ENCODE measurements at regions not wholly inside any gene's neighbourhood (a gene's known extent, or its start where the extent isn't known, plus 50 kb on each side); places are given as distances from the start of the nearest gene placed in this dataset.
A peak's percentile ranks its signal among the peaks of the same experiment; 100 is the strongest.

- no peak for TF ChIP-seq ZNF274 (IDR thresholded peaks at IDR 0.05; ENCODE audit: low read depth, low read length)
- 0 out of 2 replicates have a peak, but pooled peaks have one; percentile 28 for TF ChIP-seq MAX (IDR thresholded peaks at IDR 0.05)
- no peak for TF ChIP-seq REST (IDR thresholded peaks at IDR 0.05; ENCODE audit: low read depth)
- TF ChIP-seq FOSL1 (IDR thresholded peaks at IDR 0.05; ENCODE audit: low read depth), result peak; percentile 79
- TF ChIP-seq RAD21 (IDR thresholded peaks at IDR 0.05; ENCODE audit: low read depth), result no peak
- peak; percentile 99 for TF ChIP-seq CEBPB (IDR thresholded peaks at IDR 0.05; ENCODE audit: low read depth)
- TF ChIP-seq ELF1 (IDR thresholded peaks at IDR 0.05; ENCODE audit: borderline replicate concordance, low read depth), result no peak
Observed at GRCh38 chr1:234683861-234684632, 74.1 kb upstream of the IRF2BP2 start (continued).

DNA sequence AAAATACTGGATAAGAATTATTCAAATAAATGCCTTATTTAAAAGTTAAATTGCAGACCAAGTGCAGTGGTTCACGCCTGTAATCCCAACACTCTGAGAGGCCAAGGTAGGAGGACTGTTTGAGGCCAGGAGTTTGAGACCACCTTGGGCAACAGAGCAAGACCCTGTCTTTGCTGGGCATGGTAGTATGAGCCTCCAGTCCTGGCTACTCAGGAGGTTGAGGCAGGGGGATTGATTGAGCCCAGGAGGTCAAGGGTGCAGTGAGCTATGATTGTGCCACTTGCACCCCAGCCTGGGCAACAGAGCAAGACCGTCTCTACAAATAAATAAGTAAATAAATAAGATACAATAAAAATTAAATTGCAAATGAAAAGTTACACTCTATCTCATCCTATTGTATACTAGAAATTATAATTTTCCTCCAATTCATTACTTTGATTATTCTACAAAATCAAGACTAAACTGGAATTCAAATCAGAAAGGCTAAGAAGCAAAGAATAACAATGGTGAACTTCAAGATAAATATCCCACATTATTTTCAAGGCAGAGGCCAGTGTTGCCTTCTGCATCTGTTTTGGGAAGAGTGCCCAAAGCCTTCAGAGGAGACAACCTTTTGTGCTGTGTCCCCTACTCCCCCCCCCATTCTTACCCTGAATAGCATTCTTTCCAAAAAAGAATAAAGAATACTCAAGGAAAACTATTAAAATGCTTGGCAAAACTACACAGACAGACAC, 73.3 kb upstream of the IRF2BP2 start:
- BruUV-seq (replicated peaks), result no TSS peak
- no peak for ATAC-seq
- RAD21 ChIA-PET (ENCODE audit: low non-redundant PET in 1 of 2, low total read pairs in 2 of 2, uncharacterized antibody in 2 of 2, unreplicated experiment in 2 of 2), result no interaction called here
- TF ChIP-seq CBX3 (IDR thresholded peaks at IDR 0.05; ENCODE audit: low read depth), result no peak
- Histone ChIP-seq H4K20me1 (ENCODE audit: insufficient read depth) (no peaks in the 10 kb centered on the region), H2AFZ (ENCODE audit: low read depth, low read length, poor library complexity, severe bottlenecking) (no peak overlapping the region), H3K27me3 (ENCODE audit: insufficient read depth, low read length) (no peaks in the 10 kb centered on the region), H3K9me3 (ENCODE audit: control insufficient read depth in 1 of 2, insufficient read depth in 1 of 2, low read depth in 1 of 2, low read length in 2 of 2) (no peaks in the 10 kb centered on the region; a peak in 1 of 4 replicates), H3K4me1 (ENCODE audit: control insufficient read depth in 1 of 2, insufficient read depth in 2 of 2, low read length in 2 of 2) (peaks cover 0 to 6% of the 10 kb centered on the region in 2 experiments; a peak in 2 of 4 replicates), H3K36me3 (ENCODE audit: control insufficient read depth in 1 of 2, insufficient read depth in 2 of 2, low read length in 2 of 2) (no peaks in the 10 kb centered on the region), H3K79me2 (ENCODE audit: insufficient read depth, low read length) (no peaks in the 10 kb centered on the region), H3K9me2 (ENCODE audit: insufficient read depth) (no peaks in the 10 kb centered on the region), H3K4me2 (ENCODE audit: low read length) (no peak overlapping the region), H3K9ac (ENCODE audit: low read length) (no peak overlapping the region), H3K4me3 (replicated peaks in 1 of 2; ENCODE audit: low read depth in 1 of 2, low read length in 2 of 2) (no peak overlapping the region), H3K27ac (ENCODE audit: low read depth, low read length) (no peak overlapping the region)
- POLR2A ChIA-PET, result no interaction called here
- CTCF ChIA-PET, result no interaction called here
- intact Hi-C loops (cut with micrococcal nuclease), result no loop called here
- no peak for DNase-seq (ENCODE audit: low read depth, low spot score)
